IMR-90 (cell line): ENCODE measurements at regions not wholly inside any gene's neighbourhood (a gene's known extent, or its start where the extent isn't known, plus 50 kb on each side); places are given as distances from the start of the nearest gene placed in this dataset.

Experiments used
- ATAC-seq: fragments of 200-7000 bp; cut with Tn5 transposase; 2 replicates; pipeline ENCODE4 v1.9.1; 2020; ENCODE audit warnings: low read depth, mild to moderate bottlenecking, moderate library complexity
- BruUV-seq: library from RNA; stranded (reverse); fragments of 400-500 nt; replicated peaks from 2 replicates; lab custom pipeline; 2021; lab: Mats Ljungman, UMichigan
- CTCF ChIA-PET: fragments of 300-600 bp; formaldehyde crosslinking; extraction: SDS; loops from one replicate; lab custom pipeline; 2021; ENCODE audit warnings: antibody characterized with exemption; lab: Yijun Ruan, JAX
- POLR2A ChIA-PET: fragments of 300-600 bp; sonication (Branson Sonifier 250); formaldehyde crosslinking; loops from one replicate; lab custom pipeline; 2022; ENCODE audit warnings: antibody characterized with exemption; ENCODE audit not compliant: unreplicated experiment; lab: Charles Lee
- DNase-seq: peaks from one replicate; pipeline ENCODE4 v3.0.0; 2013
- H2AFZ ChIP-seq: replicated peaks from 2 replicates; pipeline ENCODE3; 2013; ENCODE audit warnings: low read length, mild to moderate bottlenecking; ENCODE audit not compliant: poor library complexity
- H2AK5ac ChIP-seq: 2 replicates; pipeline ENCODE4 v1.6.1; 2013; ENCODE audit warnings: low read depth, low read length, inconsistent platforms
- H2AK9ac ChIP-seq: replicated peaks from 2 replicates; pipeline ENCODE3; 2013; ENCODE audit warnings: mild to moderate bottlenecking, low read depth, low read length, moderate library complexity; ENCODE audit not compliant: poor library complexity
- H2BK120ac ChIP-seq: 2 replicates; pipeline ENCODE4 v1.6.1; 2013; ENCODE audit warnings: low read depth, low read length, inconsistent platforms
- H2BK15ac ChIP-seq: 3 replicates; pipeline ENCODE4 v1.6.1; 2013; ENCODE audit warnings: low read depth, low read length, inconsistent platforms
- H2BK20ac ChIP-seq: 2 replicates; pipeline ENCODE4 v1.6.1; 2013; ENCODE audit warnings: low read depth, mild to moderate bottlenecking, inconsistent platforms, low read length, moderate library complexity
- H2BK5ac ChIP-seq: 2 replicates; pipeline ENCODE4 v1.6.1; 2013; ENCODE audit warnings: mild to moderate bottlenecking, low read depth, low read length, inconsistent platforms; ENCODE audit not compliant: poor library complexity, severe bottlenecking
- H3K14ac ChIP-seq: replicated peaks from 2 replicates; pipeline ENCODE4 v1.6.1; 2013; ENCODE audit warnings: low read depth, low read length, inconsistent platforms
- H3K18ac ChIP-seq: 2 replicates; pipeline ENCODE4 v1.6.1; 2013; ENCODE audit warnings: low read depth, low read length, control low read depth
- H3K23ac ChIP-seq: 2 replicates; pipeline ENCODE4 v1.6.1; 2013; ENCODE audit warnings: low read depth, low read length, inconsistent platforms
- H3K27ac ChIP-seq: 2 replicates; pipeline ENCODE4 v1.5.1; 2013; ENCODE audit warnings: mild to moderate bottlenecking, control low read depth, low read length; ENCODE audit not compliant: insufficient read depth
- H3K27me3 ChIP-seq: 2 replicates; pipeline ENCODE4 v1.6.1; 2013; ENCODE audit warnings: low read length; ENCODE audit not compliant: control insufficient read depth, insufficient read depth
- H3K36me3 ChIP-seq: 2 replicates; pipeline ENCODE4 v1.6.1; 2013; ENCODE audit warnings: low read length, mixed read lengths; ENCODE audit not compliant: control insufficient read depth, insufficient read depth
- H3K4ac ChIP-seq: 2 replicates; pipeline ENCODE4 v1.6.1; 2013; ENCODE audit warnings: low read depth, low read length, inconsistent platforms
- H3K4me1 ChIP-seq: 2 replicates; pipeline ENCODE4 v1.6.1; 2013; ENCODE audit warnings: low read length, mixed read lengths; ENCODE audit not compliant: control insufficient read depth, insufficient read depth
- H3K4me2 ChIP-seq: 2 replicates; pipeline ENCODE4 v1.6.1; 2013; ENCODE audit warnings: low read depth, mild to moderate bottlenecking, control low read depth, low read length, moderate library complexity
- H3K4me3 ChIP-seq: 2 replicates; pipeline ENCODE4 v1.5.1; 2013; ENCODE audit warnings: low read depth, mild to moderate bottlenecking, control low read depth, low read length, moderate library complexity; ENCODE audit not compliant: insufficient read depth
- H3K56ac ChIP-seq: 2 replicates; pipeline ENCODE4 v1.6.1; 2013; ENCODE audit warnings: low read length, inconsistent platforms; ENCODE audit not compliant: insufficient read depth; ENCODE audit errors: extremely low read depth
- H3K79me1 ChIP-seq, 2 experiments: 2 replicates each; pipeline ENCODE4 v1.6.1; 2013; ENCODE audit warnings: low read length in 2 of 2, inconsistent platforms in 1 of 2, low read depth in 1 of 2
- H3K9ac ChIP-seq: 2 replicates; pipeline ENCODE4 v1.6.1; 2013; ENCODE audit warnings: low read depth, low read length, control low read depth
- H3K9me1 ChIP-seq: 2 replicates; pipeline ENCODE4 v1.6.1; 2013; ENCODE audit warnings: low read length, inconsistent platforms; ENCODE audit not compliant: insufficient read depth
- H3K9me3 ChIP-seq: 2 replicates; pipeline ENCODE4 v1.6.1; 2013; ENCODE audit warnings: low read length; ENCODE audit not compliant: control insufficient read depth, insufficient read depth
- H4K20me1 ChIP-seq: 2 replicates; pipeline ENCODE4 v1.6.1; 2013; ENCODE audit warnings: low read length, inconsistent platforms; ENCODE audit not compliant: insufficient read depth
- H4K5ac ChIP-seq: 2 replicates; pipeline ENCODE4 v1.6.1; 2013; ENCODE audit warnings: mild to moderate bottlenecking, low read depth, low read length, control low read depth
- H4K8ac ChIP-seq, 2 experiments: 2 replicates each; pipeline ENCODE4 v1.6.1; 2013; ENCODE audit warnings: low read depth in 2 of 2, low read length in 2 of 2, control low read depth in 1 of 2, inconsistent platforms in 1 of 2
- H4K91ac ChIP-seq: 2 replicates; pipeline ENCODE4 v1.6.1; 2013; ENCODE audit warnings: low read depth, low read length, inconsistent platforms; ENCODE audit not compliant: insufficient read depth
- MAZ ChIP-seq: IDR thresholded peaks from 2 replicates; pipeline ENCODE4 v1.6.1; 2012; ENCODE audit warnings: low read depth, mild to moderate bottlenecking, low read length, improper control_type of control experiment, moderate library complexity, borderline replicate concordance
- dilution Hi-C: fragments of 300-500 bp; cut with HindIII; formaldehyde crosslinking; loops from one replicate; pipeline ENCODE4 v1.14.3; 2018; ENCODE audit warnings: low sequenced_read_pairs; ENCODE audit not compliant: unreplicated experiment
- in situ Hi-C: fragments of 300-500 bp; cut with MboI; formaldehyde crosslinking; loops from 3 replicates; pipeline ENCODE4 v1.14.3; 2019; ENCODE audit warnings: low sequenced_read_pairs, inconsistent platforms, mixed read lengths
- intact Hi-C: fragments of 100-400 bp; cut with micrococcal nuclease; formaldehyde crosslinking; loops from 2 replicates; pipeline ENCODE4 v1.10.0; 2022

GRCh38 chr1:228812961-228813360 is 77.7 kb downstream of the RHOU start:
- Histone ChIP-seq H2BK5ac (no peak overlapping the region), H4K91ac (no peak overlapping the region), H3K9me3 (no peaks in the 10 kb centered on the region), H3K4me1 (peaks cover 2% of the 10 kb centered on the region; the same call in 1 of the 2 replicates), H3K14ac (no peak overlapping the region), H4K20me1 (no peaks in the 10 kb centered on the region), H3K4me3 (no peak overlapping the region), H3K27ac (no peak overlapping the region), H3K4me2 (no peak overlapping the region), H2BK20ac (no peak overlapping the region), H3K9ac (no peak overlapping the region), H2AK5ac (no peak overlapping the region), H3K18ac (no peak overlapping the region), H2BK120ac (no peak overlapping the region), H3K23ac (no peak overlapping the region), H3K56ac (no peak overlapping the region), H4K5ac (no peak overlapping the region), H2BK15ac (no peak overlapping the region), H3K27me3 (peaks cover 8% of the 10 kb centered on the region), H3K79me1 (no peaks in the 10 kb centered on the region), H3K36me3 (no peaks in the 10 kb centered on the region), H2AFZ (no peak overlapping the region), H2AK9ac (no peak overlapping the region), H4K8ac (no peak overlapping the region), H3K4ac (no peak overlapping the region), H3K9me1 (no peaks in the 10 kb centered on the region)
- no TSS peak for BruUV-seq
- in situ Hi-C loops, result no loop called here
- dilution Hi-C loops, result no loop called here
- TF ChIP-seq MAZ, result no peak
- DNase-seq, result no peak
- POLR2A ChIA-PET, result no interaction called here
- no peak for ATAC-seq
- intact Hi-C loops, result no loop called here
- CTCF ChIA-PET, result no interaction called here
